ENCODE measurements at regions not wholly inside any gene's neighbourhood (a gene's known extent, or its start where the extent isn't known, plus 50 kb on each side); places are given as distances from the start of the nearest gene placed in this dataset.
A peak's percentile ranks its signal among the peaks of the same experiment; 100 is the strongest.

GRCh38 chr3:18825665-18826064 is 322.6 kb upstream of the KCNH8 start:
- DNase-seq (ENCODE audit: low spot score) = no peak
- Histone ChIP-seq H3K27me3 (ENCODE audit: insufficient read depth, poor library complexity, severe bottlenecking) (no peaks in the 10 kb centered on the region), H3K36me3 (ENCODE audit: low read depth) (no peaks in the 10 kb centered on the region), H3K9me3 (ENCODE audit: severe bottlenecking) (no peaks in the 10 kb centered on the region), H3K4me1 (ENCODE audit: insufficient read depth, poor library complexity, severe bottlenecking) (no peaks in the 10 kb centered on the region), H3K4me3 (ENCODE audit: severe bottlenecking) (no peak overlapping the region), H3K27ac (ENCODE audit: poor library complexity, severe bottlenecking) (no peak overlapping the region)
- no peak for TF ChIP-seq CTCF (IDR thresholded peaks at IDR 0.05; ENCODE audit: poor library complexity, severe bottlenecking)
- ATAC-seq (ENCODE audit: low read depth) = no peak

- no peaks in the 10 kb centered on the region for H3K27me3 ChIP-seq (ENCODE audit: insufficient read depth, poor library complexity, severe bottlenecking)
- no peaks in the 10 kb centered on the region for H3K9me3 ChIP-seq (ENCODE audit: severe bottlenecking)
- TF ChIP-seq CTCF (IDR thresholded peaks at IDR 0.05; ENCODE audit: poor library complexity, severe bottlenecking) = no peak
- no peak overlapping the region for H3K4me3 ChIP-seq (ENCODE audit: severe bottlenecking)
- ATAC-seq (ENCODE audit: low read depth) = peak; percentile 12; the same call in 1 of the 3 replicates
- H3K4me1 ChIP-seq (ENCODE audit: insufficient read depth, poor library complexity, severe bottlenecking) = peaks cover 14% of the 10 kb centered on the region
- DNase-seq (ENCODE audit: low spot score) = no peak
- no peaks in the 10 kb centered on the region for H3K36me3 ChIP-seq (ENCODE audit: low read depth)
- no peak overlapping the region for H3K27ac ChIP-seq (ENCODE audit: poor library complexity, severe bottlenecking)
These were observed 335.0 kb upstream of the KCNH8 start for GRCh38 chr3:18813300-18813699.

GRCh38 chr3:18812316-18812715 is 336.0 kb upstream of the KCNH8 start:
- Histone ChIP-seq H3K27me3 (ENCODE audit: insufficient read depth, poor library complexity, severe bottlenecking) (no peaks in the 10 kb centered on the region), H3K27ac (ENCODE audit: poor library complexity, severe bottlenecking) (no peak overlapping the region), H3K36me3 (ENCODE audit: low read depth) (no peaks in the 10 kb centered on the region), H3K4me1 (ENCODE audit: insufficient read depth, poor library complexity, severe bottlenecking) (peaks cover 14% of the 10 kb centered on the region), H3K9me3 (ENCODE audit: severe bottlenecking) (no peaks in the 10 kb centered on the region), H3K4me3 (ENCODE audit: severe bottlenecking) (no peak overlapping the region)
- DNase-seq (ENCODE audit: low spot score) (peak; percentile 67), ATAC-seq (ENCODE audit: low read depth) (peak; percentile 63)
- no peak for TF ChIP-seq CTCF (IDR thresholded peaks at IDR 0.05; ENCODE audit: poor library complexity, severe bottlenecking)

GRCh38 chr3:18810306-18810661 is 338.0 kb upstream of the KCNH8 start:
- ATAC-seq (ENCODE audit: low read depth) = no peak
- H3K36me3 ChIP-seq (ENCODE audit: low read depth) = no peaks in the 10 kb centered on the region
- no peak overlapping the region for H3K4me3 ChIP-seq (ENCODE audit: severe bottlenecking)
- no peaks in the 10 kb centered on the region for H3K27me3 ChIP-seq (ENCODE audit: insufficient read depth, poor library complexity, severe bottlenecking)
- no peak for TF ChIP-seq CTCF (IDR thresholded peaks at IDR 0.05; ENCODE audit: poor library complexity, severe bottlenecking)
- DNase-seq (ENCODE audit: low spot score) = no peak
- peak overlapping the region; percentile 36 for H3K27ac ChIP-seq (ENCODE audit: poor library complexity, severe bottlenecking)
- H3K4me1 ChIP-seq (ENCODE audit: insufficient read depth, poor library complexity, severe bottlenecking) = peaks cover 14% of the 10 kb centered on the region
- no peaks in the 10 kb centered on the region for H3K9me3 ChIP-seq (ENCODE audit: severe bottlenecking)

- Histone ChIP-seq H3K9me3 (ENCODE audit: severe bottlenecking) (no peaks in the 10 kb centered on the region), H3K27me3 (ENCODE audit: insufficient read depth, poor library complexity, severe bottlenecking) (no peaks in the 10 kb centered on the region), H3K36me3 (ENCODE audit: low read depth) (no peaks in the 10 kb centered on the region), H3K27ac (ENCODE audit: poor library complexity, severe bottlenecking) (peak overlapping the region; percentile 36), H3K4me3 (ENCODE audit: severe bottlenecking) (no peak overlapping the region), H3K4me1 (ENCODE audit: insufficient read depth, poor library complexity, severe bottlenecking) (peaks cover 14% of the 10 kb centered on the region)
- no peak for TF ChIP-seq CTCF (IDR thresholded peaks at IDR 0.05; ENCODE audit: poor library complexity, severe bottlenecking)
- DNase-seq (ENCODE audit: low spot score) (no peak), ATAC-seq (ENCODE audit: low read depth) (peak; percentile 56)
These were observed 338.5 kb upstream of the KCNH8 start for GRCh38 chr3:18809640-18810305.

Data from RWPE2 (cell line).